ENCODE measurements at regions not wholly inside any gene's neighbourhood (a gene's known extent, or its start where the extent isn't known, plus 50 kb on each side); places are given as distances from the start of the nearest gene placed in this dataset.

- no peak for DNase-seq
These were observed 115.7 kb upstream of the GSC start for GRCh38 chr14:94885481-94886155.

GRCh38 chr14:94884616-94885230 is 114.8 kb upstream of the GSC start:
- no peak for DNase-seq

DNA sequence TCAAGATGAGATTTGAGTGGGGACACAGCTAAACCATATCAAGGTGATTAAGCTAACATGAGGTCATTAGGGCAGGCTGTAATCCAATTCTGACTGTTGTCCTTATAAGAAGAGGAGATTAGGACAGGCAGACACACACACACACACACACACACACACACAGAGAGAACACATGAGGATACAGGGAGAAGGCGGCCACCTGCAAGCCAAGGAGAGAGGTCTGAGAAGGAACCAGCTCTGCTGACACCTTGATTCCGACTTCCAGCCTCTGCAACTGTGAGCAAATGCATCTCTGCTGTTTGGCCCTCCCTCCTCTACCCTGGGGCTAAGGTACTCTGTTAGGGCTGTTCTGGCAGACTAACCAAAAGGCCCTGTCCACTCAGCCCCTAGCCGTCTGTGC is 112.5 kb upstream of the GSC start:
- no peak for DNase-seq

GRCh38 chr14:94880876-94881275 is 111.0 kb upstream of the GSC start:
- no peak for DNase-seq

- DNase-seq = no peak
These were observed 110.2 kb upstream of the GSC start for GRCh38 chr14:94880106-94880505.

GRCh38 chr14:94879537-94879936 is 109.6 kb upstream of the GSC start:
- no peak for DNase-seq

- no peak for DNase-seq
These were observed 106.4 kb upstream of the GSC start for GRCh38 chr14:94876306-94876705.

DNA sequence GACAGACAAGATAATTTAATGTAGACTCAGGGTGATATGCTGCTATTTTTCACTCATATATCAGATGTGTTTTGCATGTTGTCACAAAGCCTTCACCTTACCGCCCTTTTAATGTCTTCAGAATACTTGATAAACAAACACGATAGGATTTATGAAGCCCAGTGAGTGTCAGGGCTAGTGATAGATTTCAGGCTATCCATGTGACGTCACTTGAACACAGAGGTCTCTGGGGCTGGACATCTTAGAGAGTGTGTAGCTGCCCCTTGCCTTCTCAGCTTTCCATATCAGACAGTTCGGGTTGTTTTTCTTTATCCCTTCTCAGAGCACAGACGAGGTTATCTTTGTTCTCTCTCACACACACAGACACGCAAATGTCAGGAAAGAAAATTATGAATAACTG is 105.3 kb upstream of the GSC start:
- no peak for DNase-seq

DNA sequence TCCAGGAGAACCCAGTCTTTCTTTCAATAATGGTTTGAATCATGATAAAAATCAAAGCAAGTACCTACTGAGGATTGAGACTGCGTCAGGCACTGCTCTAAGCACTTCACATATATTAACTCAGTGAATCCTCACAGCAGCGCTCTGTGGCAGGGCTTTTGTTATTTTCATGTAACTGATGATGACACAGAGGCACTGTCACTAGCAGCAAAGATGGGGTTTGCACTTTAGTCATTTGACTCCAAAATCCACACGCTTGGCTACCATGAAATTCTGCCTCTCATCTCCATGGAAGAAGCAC is 98.8 kb upstream of the GSC start:
- no peak for DNase-seq

- peak; percentile 43 for DNase-seq
These were observed 98.2 kb upstream of the GSC start for GRCh38 chr14:94867946-94868771.

DNA sequence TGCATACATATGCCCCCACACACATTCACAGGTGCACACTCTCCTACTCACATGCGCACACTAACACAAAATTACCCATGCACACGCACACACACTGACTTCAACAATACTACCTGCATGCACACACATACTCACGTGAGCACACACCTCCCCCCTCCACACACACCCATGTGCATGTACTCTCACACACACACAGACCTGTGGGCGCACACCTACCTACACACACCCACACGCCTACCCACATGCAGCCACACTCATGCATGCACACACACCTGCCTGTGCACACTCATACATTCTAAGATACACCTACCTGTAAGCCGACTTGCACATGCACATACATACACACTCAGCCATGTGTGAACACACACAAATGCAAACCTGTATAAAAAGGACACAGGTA is 97.3 kb upstream of the GSC start:
- DNase-seq = no peak

GRCh38 chr14:94864387-94865195 is 94.7 kb upstream of the GSC start:
- DNase-seq = no peak

GRCh38 chr14:94863366-94863765 is 93.5 kb upstream of the GSC start:
- DNase-seq = no peak

DNA sequence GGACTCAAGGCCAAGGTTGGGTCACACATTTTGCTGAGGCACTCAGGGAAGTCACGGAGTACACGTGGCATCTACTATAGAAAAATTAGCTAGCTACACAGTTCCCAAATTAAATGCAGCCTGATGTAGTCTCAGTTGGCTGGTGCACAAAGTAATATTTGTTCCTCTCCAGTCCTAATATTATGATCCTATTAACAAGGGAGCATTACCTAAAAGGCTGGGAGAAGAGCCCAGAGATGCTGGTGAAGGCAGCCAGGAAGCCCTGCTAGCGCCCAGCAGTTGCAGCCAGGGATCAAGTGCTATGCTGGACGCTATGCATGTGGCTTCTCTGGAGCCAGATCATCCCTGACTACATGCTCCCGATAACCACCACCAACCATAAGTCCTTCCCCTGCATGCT is 88.0 kb upstream of the GSC start:
- no peak for DNase-seq

- no peak for DNase-seq
These were observed 84.0 kb upstream of the GSC start for GRCh38 chr14:94853920-94854319.

DNA sequence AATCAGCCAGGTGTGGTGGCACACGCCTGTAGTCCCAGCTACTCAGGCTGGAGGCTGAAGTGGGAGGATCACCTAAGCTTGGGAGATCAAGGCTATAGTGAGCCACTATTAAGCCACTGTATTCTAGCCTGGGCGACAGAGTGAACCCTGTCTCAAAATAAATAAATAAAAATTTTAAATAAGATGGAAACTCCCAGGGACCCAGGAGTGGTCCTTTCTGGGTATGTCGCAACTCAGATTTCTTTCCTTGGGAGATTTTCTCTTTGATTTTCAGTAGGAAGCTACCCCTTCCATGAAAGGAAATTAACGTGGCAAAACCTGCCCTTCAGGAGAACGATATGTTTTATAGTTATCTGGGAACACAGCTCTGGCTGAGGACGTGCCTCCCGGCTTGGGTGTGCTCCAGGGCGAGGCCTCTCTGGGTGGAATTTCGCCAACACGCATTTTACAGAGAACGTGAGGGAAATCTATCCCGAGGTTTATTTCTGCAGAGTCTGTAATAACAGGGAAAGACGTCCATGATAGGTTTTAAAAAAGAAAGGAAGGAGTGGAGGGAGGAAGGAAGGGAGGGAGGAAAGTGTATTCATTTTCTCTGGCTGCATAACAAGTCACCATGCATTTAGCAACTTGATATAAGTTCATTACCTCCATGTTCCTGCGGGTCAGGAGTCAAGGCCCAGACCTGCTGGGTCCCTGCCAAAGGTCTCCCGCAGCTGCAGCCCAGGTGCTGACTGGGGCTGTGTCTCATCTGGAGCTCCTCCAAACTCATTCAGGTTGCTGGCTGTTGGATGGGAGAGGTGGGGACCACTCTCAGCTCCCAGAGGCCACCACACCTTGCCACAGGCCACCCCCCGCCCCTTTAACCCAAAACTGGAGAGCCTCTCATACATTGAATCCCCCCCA is 80.6 kb upstream of the GSC start:
- no peak for DNase-seq

- DNase-seq = no peak
These were observed 74.8 kb upstream of the GSC start for GRCh38 chr14:94844593-94845152.

- DNase-seq = no peak
These were observed 70.6 kb upstream of the GSC start for GRCh38 chr14:94840467-94840866.

DNA sequence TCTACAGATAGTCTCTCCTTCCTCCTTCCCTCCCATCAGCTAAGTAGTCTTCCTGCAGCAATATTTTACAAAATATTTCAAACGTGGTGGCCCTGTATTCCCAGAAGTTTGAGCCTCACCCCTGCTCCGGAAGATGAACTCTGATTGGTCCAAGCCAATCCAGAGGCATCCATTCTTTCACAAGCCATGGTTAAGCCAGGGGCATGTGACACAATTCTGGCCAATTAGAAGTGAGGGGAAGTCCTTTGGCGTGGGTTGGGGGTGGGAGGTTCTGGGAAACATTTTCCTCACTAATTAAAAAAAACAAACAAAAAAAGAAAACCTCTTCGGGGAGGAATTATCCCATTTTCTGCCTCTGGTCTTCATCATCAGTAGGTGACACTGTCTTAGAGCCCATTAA is 69.4 kb upstream of the GSC start:
- no peak for DNase-seq

GRCh38 chr14:94836849-94837248 is 66.9 kb upstream of the GSC start:
- no peak for DNase-seq

GRCh38 chr14:94833633-94834032 is 63.7 kb upstream of the GSC start:
- no peak for DNase-seq

- no peak for DNase-seq
These were observed 61.2 kb upstream of the GSC start for GRCh38 chr14:94831085-94831484.
